ENCODE measurements at regions not wholly inside any gene's neighbourhood (a gene's known extent, or its start where the extent isn't known, plus 50 kb on each side); places are given as distances from the start of the nearest gene placed in this dataset.
"Not testable (repeated sequence)": the region's sequence is repeated elsewhere in the genome, so short reads cannot be mapped to it uniquely, and the experiment has no call there.

DNA sequence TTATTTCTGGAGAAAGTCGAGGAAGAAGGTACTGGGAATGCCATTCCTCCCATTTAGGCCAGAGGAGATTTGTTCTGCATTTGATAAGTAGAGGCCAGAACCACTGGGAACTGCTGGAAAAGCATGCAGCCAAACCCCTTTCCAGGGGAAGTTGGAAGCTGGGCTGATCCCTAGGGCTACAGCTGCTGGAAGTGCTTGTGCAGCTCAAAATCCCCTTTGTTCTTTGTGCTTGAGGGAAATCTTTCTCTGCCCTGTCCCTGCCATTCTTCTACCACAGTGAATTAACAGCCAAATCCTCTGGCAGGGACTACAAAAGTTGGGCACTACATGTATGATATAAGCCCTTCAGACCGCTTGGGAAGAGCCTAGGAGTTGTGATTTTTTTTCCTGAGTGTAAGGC, 734.1 kb downstream of the LRRIQ3 start:
- DNase-seq: peak; percentile 27

DNA sequence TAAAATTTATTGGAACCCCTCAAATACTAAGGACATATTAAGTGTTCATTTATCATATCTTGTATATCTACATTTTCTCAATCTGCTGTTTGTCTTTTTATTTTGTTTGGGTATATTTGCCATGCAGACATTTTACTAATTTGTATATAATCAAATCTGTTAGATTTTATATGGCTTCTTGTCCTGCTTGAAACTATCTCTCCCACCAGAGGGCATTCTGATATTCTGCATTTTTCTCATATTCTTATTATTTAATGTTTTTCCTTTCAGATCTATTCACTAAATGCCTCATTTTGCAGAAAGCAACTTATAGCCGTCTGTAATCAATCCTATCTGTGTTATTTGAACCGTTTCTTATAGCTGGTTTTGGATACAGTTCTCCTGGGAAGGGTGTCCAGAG, 745.5 kb downstream of the LRRIQ3 start:
- no peak for DNase-seq

DNA sequence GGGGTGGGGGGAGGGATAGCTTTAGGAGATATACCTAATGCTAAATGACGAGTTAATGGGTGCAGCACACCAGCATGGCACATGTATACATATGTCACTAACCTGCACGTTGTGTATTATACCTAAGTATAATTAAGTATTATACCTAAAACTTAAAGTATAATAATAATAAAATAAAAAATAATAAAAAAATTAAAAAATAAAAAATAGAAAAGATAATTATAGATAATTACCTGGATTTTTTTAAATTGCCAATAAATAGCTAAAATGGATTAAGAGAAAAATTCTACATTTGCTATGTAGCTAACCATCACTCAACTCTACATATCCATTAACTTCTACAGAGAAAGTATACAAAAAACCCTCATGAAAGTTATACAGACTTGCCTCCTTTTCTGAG, 747.3 kb downstream of the LRRIQ3 start:
- not testable (repeated sequence) for DNase-seq

DNA sequence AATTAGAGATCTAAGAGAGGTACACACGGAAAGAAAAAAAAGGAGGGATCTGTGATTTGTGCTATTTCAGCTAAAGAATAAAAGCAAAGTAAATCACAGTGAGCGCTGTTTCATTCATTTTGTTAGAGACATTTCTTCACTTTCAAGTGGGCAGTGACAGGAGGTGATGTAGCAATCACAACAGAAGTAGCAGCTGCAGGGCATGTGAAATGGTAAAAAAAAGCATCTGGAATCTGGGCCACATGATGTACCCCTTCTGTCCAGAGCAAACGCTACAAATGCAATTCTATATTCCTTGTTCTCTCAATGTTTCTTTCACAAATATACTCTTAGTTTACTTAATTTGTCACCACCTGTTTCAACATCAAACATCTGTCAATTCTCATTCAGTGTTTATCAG, 786.5 kb downstream of the LRRIQ3 start:
- no peak for DNase-seq

DNA sequence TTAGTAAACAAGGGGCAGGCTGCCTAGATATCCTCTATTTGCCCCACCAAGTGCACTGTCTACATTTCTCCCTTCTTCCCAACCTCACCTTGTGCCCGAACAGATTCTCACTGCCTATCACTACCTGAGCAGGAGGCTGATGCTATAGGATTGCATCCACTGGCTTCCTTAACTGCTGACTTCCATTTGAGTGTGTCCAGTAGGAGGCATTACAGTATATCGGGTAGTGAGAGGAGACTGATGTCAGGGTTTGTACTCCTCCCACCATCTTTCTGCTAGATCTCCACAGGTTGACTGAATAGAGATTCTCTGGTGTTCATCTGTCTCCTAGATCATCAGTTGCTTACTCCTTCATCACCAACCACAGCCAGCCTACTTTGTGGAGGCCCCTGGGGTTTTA, 796.3 kb downstream of the LRRIQ3 start:
- DNase-seq: no peak

DNA sequence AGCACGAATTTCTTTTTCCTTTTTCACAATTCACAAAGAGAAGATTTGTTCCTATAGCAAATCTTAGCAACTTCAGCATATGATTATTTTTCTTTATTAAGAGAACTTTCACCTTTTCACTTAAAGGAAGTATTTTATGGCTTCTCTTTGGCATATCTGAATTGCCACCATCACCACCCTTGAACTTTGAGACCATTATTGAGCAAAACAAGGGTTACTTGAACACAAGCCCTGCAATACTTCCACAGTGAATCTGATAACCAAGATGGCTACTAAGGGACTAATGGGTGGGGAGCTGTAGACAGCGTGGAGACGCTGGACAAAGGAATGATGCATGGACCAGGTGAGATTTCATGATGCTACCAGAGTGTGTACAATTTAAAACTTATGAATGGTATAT, 815.0 kb downstream of the LRRIQ3 start:
- no peak for DNase-seq

DNA sequence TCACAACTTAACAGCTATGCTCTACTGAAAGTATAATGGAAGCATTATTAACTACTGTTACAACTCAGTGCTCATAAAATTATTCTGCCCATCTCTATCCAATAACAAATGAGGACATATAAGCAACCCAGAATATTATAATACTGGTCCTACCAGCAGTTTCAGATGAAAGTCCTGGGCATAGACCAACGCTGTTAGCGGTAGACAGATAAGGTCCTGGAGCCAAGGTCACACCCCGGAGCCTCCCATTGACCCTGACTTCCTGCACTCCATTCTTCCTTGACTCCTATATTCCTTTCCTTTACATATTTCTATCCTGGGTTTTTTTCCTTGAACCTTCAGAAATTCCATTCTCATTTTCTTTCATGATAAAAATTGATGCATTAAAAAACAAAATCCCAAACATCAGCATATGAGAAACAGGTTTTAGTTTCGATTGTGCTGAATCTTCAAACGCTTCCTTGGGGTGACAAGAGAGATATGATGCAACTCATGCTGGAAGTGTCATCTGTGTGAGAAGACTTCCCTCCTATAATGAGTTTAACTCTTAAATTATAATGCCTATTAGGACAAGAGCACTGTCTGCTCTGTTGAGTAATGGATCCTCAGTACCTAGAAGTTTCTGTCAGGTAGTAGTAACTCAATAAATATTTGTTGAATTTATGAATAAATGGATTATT, 831.1 kb downstream of the LRRIQ3 start:
- no peak for DNase-seq

DNA sequence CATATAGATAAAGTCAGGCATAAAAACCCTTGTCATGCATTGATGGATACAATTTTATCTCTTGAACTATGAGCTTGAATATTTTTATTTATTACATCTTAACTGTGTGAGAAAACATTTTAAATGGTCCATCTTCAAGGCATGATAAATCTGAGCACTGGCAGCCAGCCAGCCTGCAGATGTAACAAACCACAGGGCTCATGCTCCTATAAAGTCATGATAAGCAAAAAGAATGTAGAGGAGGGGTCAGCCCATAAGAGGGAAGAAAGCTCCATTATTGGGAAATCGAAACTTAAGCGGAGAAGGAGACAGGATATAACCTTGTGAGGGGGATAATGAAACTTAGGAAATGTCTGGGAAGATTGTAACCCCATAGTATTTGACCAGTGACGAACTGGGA, 839.0 kb downstream of the LRRIQ3 start:
- no peak for DNase-seq

DNA sequence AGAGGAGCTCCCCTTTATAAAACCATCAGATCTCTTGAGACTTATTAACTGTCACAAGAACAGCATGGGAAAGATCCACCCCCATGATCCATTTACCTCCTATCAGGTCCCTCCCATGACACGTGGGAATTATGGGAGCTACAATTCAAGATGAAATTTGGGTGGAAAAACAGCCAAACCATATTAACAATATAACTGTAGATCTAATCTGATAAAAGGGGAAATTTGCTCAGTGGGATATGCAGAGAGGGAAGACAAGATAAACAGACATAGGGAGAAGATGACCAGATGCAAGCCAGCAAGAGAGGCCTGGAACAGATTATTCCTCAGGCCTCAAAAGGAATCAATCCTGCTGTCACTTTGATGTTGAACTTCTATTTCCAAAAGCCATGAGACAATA, 841.5 kb downstream of the LRRIQ3 start:
- DNase-seq: no peak

DNA sequence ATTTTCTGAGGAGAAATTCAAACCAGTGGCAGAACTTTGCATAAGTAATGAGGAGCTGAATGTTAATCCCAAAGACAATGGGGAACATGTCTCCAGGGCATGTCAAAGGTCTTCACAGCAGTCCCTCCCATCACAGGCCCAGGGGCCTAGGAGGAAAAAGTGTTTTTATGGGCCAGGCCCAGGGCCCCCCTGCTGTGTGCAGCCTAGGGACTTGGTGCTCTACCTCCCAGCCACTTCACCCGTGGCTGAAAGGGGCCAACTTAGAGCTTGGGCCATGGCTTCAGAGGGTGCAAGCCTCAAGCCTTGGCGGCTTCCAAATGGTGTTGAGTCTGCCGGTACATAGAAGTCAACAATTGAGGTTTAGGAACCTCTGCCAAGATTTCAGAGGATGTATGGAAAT, 854.0 kb downstream of the LRRIQ3 start:
- no peak for DNase-seq

DNA sequence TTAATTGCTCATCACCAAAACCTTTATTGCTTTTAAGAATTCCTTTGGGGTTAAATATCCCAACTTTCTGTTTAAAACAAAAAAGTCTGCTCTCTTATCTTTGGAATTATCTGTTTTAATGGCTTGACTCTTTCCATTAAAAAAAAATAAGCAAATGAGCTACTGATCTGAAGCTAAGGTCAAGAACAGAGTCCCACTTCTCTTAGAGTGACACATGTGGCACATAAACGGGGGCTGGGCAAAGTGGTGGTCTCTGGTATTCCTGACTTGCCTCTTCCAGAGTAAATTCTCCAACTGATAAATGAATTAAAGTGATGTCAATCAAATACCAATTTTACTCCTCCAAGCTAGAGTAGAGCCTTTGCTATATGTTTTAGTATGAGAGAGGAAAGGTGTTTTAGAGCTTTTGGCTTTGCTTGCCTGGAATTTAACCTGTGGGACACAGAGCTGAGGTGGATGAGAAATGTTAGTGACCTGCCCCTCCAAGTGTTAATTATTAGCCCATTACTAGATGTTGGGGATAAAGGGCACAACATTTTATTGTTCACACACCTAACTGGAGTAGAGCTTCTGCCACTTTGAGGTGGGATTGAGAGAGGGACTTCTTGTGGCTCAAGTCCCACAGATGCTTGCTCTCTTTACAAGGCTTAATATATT, 864.0 kb downstream of the LRRIQ3 start:
- no peak for DNase-seq

DNA sequence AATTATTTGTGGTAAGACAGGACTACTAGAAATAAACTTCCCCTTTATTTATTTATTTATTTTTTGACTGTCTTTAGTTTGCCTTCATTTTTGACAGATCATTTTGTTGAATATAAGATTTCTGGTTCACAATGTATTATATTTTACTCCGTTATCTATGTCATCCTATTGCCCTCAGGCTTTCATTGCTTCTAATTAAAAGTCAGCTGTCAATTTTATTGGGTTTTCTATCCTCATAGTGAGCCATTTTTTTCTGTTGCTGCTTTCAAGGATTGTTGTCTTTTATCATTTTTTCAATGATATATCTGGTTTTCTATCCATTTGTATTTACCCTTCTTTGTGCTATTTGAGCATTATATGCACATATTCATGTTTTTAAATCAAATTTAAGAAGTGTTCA, 866.2 kb downstream of the LRRIQ3 start:
- no peak for DNase-seq

DNA sequence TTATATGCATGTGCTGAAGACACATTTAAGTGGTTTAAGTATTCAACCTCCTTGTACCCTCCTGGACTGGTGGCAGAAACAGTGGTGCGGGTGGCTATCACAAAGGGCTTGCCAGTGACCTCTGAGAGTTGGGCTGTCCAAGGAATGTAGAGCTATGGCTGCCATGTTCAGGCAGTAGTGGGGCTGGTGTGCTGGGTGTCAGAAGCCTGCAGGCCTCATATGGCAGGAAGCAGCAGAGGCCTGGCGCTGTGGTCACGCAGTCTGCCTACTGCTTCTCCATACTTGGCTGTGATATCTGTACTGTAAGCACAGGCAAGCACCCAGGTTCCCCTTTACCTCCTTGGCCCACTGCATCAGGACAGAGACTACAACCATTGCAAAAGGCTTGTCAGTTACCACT, 870.0 kb downstream of the LRRIQ3 start:
- DNase-seq: no peak

DNA sequence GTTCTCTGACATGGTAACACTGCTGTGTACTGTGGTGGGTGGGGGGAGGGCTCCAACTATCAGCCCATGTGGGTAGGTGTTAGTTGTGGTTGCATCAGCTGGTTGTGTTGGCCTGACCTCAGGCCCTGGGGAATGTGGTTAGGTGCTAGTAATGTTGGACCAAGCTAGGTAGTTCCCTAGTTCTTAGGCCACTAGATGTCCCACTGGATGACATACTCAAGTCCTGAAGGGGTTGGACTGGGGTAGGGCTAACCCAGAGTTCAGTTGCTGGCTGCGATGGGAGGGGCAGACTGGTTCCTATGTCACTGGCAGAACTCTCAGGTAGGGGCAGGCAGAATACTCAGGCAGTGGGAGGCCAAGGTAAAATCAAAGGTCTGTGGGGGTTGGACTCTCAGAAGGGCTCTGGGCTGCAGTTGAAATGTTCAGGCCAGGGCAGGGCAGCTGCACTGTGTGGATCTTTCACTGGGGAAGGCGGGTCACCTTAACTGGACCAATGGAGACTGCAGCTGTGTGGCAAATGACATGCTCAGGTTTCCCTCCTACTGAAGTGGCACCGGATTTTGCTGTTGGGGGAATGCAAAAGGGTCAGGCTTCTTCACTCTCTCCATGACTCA, 870.7 kb downstream of the LRRIQ3 start:
- no peak for DNase-seq

DNA sequence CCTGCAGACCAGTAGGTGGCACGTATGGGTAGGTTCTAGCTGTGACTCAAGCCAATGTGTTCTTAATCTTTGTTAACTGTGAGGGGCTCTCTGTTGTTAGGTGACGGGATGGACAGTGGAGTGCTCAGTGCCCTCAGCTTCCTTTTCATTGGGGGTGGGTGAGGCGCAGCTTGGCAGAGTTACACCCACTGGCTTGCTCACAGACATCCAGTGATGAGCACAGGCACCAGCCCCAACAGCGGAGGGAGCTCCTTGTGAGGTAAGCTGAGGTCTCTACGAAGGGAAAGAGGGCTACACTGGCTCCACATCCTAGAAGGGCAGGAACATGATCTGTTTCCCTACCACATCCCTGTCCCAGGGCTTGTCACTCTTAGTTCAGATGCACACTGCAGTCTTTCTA, 871.3 kb downstream of the LRRIQ3 start:
- DNase-seq: no peak

DNA sequence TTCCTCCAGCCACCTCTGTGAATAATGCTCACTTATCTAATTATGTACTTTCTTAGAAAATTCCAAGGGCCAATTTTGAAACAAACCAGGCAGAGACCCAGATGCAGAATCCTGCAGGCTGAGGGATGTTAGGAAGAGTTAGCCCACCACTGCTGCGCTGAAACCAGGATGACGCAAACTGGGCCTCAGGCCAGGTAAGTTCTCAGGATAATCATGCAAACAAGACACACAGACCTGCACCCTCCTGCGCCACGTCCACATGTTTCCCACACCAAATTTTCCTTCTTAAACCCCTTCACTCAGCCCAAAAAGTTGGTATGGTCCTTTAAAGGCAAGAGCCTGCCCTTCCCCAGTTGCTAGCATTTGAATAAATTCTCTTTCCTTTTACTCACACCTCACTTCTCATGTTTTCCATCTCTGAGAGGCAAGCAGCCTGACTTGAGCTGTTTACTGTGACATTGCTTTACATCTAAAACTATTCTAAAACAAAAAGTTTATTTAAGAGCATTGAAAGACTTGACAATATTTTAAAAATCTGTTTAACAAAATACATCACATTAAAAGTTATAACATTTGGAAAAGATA, 887.1 kb downstream of the LRRIQ3 start:
- no peak for DNase-seq

DNA sequence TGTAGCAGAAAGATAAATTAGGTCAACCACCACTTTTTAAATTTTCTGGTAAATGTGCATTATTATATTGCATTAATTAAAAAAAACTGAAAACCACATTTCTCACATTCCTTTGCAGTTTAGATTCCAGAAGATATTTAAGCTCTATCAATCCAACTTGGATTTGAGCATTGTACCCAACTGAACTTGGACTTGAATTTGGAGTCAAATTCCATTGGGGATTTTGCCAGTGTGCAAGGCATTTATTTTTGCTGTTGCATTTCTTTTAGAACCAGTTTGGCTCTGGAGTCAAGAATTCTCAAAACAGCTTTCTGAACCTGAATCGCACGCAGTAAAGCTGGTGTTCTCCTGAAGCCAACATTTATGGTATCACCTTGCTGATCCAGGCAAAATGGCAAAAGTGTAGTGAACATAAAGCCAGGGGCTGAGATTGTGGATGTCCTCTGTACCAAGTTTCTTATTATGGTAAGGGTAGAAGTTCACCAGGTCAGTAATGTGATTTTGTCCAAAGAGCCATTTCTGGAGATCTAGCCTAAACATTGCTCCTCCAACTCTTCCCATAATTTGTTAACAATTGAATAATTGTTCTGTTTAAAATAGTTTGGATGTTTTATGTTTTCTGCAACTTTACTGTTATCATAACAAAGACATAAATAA, 890.9 kb downstream of the LRRIQ3 start:
- DNase-seq: no peak

DNA sequence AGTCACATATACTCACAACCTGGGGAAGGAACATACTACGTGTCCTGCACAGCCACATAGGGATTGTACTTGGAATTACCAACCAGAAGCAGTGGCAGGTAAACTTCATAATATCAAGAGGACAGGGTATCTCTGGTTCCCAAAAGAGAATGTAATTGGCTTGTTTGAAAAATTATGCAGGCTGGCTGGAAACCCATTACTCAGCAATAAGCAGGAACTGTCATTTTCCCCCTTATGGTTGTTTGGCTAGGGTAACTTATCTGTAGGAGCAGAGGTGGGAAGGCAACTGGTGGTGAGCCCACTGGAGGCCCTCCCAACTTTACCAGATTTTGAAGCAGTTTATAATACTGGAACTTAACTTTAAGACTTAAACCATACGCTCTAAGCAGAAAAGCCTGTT, 924.1 kb downstream of the LRRIQ3 start:
- DNase-seq: no peak

DNA sequence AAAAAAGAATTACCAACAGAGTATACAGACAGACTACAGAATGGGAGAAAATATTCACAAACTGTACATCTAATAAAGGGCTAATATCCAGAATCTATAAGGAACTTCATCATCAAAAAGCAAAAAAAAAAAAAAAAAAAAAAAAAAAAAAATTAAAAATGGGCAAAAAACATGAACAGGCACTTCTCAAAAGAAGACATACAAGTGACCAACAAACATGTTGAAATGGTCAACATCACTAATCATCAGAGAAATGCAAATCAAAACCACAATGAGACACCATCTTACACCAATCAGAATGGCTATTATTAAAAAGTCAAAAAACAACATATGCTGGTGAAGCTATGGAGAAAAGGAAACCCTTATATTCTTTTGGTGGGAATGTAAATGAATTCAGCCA, 952.8 kb downstream of the LRRIQ3 start:
- not testable (repeated sequence) for DNase-seq

DNA sequence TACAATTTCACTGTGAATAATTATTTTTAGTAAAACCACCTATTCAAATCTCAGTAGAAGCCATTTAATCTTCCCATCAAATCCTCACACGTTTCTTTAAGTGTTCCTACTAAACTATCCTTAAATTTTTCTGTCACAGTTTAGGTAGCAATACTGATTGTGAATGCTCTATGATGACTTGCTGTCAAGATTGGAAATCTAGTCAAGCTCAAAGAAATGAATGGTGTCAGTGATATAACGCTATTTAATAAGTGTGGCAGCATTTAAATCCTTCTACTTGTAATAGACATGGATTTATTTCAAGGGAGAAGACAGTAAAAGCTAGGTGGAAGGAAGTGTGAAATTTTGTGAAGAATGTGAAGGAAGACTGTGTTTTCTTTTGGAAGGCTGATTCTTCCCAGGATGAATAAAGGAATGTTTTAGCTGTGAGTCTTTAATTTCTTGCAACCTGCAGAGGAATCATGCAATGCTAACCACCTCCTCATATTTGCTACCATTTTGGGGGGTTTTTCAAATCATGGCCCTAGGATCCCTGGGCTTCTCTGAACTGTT, 936.7 kb upstream of the NEGR1 start:
- DNase-seq: no peak

DNA sequence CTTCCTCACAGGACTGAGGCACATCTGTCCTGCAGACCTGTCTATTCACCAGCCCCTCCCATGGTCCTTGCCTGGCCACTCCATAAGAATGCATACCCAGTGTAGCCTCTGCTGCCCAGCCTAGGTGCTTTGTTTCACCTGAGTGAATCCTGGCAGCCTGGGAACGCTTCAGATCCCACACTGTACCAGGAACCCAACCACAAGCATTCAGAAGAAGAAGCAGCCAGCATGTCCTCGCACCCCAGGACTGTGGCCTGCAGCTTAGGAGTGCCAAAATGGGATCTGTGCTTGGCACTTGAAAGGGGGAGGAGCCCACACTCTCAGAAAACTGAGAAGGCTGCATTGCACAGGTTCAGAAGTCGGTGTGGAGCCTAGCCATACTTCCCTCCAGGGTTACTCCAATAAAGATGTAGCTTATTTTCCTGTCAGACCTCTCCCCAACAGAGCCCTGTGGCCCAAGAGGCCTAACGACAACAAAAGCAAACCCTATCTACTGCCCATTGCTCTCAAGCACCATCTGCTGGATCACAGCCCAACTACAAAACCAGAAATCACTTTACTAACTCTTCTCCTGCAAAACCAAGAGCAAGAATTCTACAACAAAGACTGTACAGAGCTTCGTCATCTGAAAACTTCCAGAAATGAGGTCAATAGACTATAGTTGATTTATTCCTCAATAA, 923.1 kb upstream of the NEGR1 start:
- DNase-seq: no peak

DNA sequence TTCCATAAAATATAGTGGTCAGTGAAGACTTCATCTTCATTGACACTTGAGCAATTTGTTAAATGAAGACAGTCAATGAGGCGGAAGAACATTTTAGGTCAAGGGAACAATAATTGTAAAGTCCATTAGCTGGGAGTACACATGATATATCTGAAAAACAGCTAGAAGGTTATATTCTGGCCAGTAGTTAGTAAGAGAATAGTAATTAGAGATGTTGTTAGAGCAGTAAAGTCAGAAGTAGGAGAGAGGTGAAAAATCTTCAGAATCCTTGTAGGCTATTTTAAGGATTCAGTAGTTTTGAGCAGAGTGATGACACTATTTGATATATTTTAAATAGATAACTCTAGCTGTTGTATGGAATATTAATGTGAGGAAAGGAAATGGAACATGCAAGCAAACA, 915.6 kb upstream of the NEGR1 start:
- DNase-seq: no peak

DNA sequence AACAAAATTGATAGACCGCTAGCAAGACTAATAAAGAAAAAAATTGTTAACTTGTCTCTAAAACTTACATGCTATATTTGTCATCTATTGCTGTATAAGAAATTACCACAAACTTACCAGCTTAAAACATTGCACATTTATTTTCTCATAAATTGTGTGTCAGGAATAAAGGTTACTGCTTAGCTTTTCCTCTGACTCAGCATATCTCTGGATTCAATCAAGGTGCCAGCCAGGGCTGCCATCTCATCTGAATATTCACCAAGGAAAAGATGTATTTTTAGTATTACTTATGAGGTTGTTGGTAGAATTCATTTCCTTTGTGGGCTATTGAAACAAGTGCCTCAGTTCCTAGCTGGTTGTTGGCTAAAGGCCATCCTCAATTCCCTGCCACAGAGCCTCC, 912.6 kb upstream of the NEGR1 start:
- DNase-seq: no peak

Measured in left hindlimb (tissue), 1 donor.